ENCODE measurements at regions not wholly inside any gene's neighbourhood (a gene's known extent, or its start where the extent isn't known, plus 50 kb on each side); places are given as distances from the start of the nearest gene placed in this dataset.

DNA sequence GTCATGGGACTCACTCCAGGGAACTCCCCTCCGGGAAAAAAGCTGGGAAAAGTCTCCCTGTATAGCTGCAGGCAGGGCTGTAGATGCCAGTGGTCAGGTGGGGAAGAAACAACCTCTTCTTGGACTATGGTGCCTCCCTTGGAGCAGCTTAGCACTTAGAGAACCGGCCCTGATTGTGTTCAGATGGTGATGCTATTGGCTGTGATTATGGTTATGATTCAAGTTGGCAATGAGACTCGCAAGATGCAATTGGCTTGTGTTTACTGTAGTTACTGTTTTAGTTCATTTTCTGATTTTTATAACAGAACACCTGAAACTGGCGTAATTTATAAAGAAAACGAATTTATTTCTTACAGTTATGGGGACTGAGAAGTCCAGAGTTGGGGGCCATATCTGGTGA lies 80.9 kb upstream of the ADRA1D start:
- POLR2A ChIA-PET, result no interaction called here
- CTCF ChIA-PET, result no interaction called here
- no peak for DNase-seq (ENCODE audit: extremely low spot score)
- TF ChIP-seq, protein P1, sequence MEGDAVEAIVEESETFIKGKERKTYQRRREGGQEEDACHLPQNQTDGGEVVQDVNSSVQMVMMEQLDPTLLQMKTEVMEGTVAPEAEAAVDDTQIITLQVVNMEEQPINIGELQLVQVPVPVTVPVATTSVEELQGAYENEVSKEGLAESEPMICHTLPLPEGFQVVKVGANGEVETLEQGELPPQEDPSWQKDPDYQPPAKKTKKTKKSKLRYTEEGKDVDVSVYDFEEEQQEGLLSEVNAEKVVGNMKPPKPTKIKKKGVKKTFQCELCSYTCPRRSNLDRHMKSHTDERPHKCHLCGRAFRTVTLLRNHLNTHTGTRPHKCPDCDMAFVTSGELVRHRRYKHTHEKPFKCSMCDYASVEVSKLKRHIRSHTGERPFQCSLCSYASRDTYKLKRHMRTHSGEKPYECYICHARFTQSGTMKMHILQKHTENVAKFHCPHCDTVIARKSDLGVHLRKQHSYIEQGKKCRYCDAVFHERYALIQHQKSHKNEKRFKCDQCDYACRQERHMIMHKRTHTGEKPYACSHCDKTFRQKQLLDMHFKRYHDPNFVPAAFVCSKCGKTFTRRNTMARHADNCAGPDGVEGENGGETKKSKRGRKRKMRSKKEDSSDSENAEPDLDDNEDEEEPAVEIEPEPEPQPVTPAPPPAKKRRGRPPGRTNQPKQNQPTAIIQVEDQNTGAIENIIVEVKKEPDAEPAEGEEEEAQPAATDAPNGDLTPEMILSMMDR (IDR thresholded peaks at IDR 0.05; ENCODE audit: control extremely low read depth, extremely low read depth, low read depth, missing control alignments), result no peak

DNA sequence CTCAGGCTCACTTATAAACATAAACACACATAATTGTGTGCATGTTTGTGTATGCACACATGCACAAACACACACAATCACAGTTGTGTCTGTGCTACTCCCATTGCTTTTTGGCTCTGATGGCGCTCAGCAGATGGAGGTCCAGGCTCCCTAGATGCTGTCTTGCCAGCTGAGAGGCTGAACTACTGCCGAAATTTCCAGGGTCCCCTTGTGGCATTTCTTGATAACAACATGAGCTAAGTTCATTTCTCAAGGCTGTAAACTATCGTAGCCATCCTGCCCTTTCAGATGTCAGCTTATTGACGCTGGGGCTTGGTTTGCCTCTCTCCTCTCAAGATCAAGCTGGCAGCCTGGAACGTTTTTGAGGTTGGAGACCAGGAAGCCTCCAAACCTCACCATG lies 80.1 kb upstream of the ADRA1D start:
- ChIA-PET CTCF (no interaction called here), POLR2A (no interaction called here)

DNA sequence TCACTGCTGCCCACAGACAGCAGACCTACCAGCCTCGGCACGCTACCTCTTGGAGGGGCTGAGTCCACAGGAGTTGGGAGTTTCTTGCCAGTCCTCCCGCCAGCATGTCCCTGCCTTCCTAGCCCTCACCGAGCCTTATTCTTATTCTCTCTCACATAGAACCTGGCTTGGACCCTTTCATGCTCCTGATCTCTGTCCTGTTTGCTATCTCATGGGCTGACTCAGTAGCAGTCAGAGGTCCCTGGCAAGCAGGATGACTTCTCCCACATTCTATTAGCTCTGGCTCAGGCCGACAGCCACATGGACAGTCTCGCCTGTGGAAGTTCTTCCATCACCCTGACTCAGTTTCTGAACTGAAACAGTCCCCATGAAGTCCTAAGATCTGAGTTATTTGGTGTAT lies 79.5 kb upstream of the ADRA1D start:
- CTCF ChIA-PET, result no interaction called here
- POLR2A ChIA-PET, result no interaction called here
- no peak for DNase-seq (ENCODE audit: extremely low spot score)
- TF ChIP-seq, protein P1 (IDR thresholded peaks at IDR 0.05; ENCODE audit: control extremely low read depth, extremely low read depth, low read depth, missing control alignments), result no peak

More for the DNA sequence above, 80.1 kb upstream of the ADRA1D start:
- no peak for DNase-seq (ENCODE audit: extremely low spot score)
- TF ChIP-seq, protein P1 (IDR thresholded peaks at IDR 0.05; ENCODE audit: control extremely low read depth, extremely low read depth, low read depth, missing control alignments), result no peak

DNA sequence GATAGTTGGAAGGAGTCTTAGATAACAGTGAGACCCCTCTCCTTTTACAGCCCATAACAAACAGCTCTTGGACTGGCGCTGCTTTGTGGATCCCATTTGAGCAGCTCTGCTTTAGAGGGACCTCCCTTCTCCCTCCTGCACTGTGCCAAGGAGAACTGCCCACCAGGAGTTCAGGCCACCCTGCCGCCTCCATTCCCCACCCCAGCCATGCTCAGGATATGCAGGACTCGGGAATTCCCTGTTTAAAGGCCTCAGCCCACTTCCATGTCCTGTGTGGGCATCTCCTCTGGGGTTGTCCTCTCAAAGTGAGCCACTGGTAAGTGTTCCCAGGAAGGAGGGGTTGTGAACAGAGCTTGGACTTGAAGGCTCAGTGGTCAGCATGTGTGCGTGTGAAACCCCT lies 78.9 kb upstream of the ADRA1D start:
- DNase-seq (ENCODE audit: extremely low spot score), result no peak
- TF ChIP-seq, protein P1 (IDR thresholded peaks at IDR 0.05; ENCODE audit: control extremely low read depth, extremely low read depth, low read depth, missing control alignments), result no peak
- CTCF ChIA-PET, result no interaction called here
- POLR2A ChIA-PET, result no interaction called here

DNA sequence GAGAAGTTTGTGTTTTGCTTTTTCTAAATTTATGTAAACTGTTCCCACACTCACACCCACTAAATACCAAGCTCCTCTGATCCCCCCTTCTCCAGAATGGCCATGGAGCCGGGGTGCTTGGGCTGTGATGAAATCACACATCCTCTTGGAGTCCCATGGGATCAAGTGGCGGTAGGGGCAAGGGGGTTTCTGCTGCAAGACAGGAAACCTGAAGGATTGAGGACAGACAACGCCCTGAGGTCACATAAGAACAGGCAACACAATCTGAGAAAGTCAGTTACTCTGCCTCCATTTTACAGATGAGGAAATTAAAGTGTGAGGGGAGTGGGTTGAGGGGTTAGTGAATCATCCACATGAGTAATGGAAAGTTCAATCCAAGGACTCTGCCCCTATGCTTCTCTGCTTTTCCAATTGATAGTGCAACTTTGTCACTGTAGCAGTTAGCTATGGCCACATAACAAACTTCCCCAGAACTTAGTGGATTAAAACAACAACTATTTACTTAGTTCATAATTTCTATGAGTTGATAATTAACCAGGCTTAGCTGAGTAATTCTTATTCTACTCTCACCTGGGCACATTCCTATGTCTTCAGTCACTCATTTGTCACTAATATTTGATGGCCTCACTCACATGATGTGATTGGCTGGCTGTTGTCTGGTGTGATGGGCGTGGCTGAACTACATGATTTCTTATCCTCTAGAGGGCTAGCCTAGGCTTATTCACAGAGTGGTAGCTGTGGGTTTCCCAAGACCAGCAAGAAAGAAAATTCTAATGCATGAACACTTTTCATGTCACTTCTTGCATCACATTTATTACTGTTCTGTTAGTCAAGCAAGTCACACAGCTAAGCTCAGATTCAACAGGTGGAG lies 77.3 kb upstream of the ADRA1D start:
- TF ChIP-seq, protein P1 (IDR thresholded peaks at IDR 0.05; ENCODE audit: control extremely low read depth, extremely low read depth, low read depth, missing control alignments), result no peak
- DNase-seq (ENCODE audit: extremely low spot score), result no peak
- ChIA-PET CTCF (interaction anchor here (0.9 to 1.5 kb wide), 2 partner anchors 10 to 32 kb away, joined by 3 read pairs; no protein-coding TSS in a partner anchor), POLR2A (no interaction called here)

DNA sequence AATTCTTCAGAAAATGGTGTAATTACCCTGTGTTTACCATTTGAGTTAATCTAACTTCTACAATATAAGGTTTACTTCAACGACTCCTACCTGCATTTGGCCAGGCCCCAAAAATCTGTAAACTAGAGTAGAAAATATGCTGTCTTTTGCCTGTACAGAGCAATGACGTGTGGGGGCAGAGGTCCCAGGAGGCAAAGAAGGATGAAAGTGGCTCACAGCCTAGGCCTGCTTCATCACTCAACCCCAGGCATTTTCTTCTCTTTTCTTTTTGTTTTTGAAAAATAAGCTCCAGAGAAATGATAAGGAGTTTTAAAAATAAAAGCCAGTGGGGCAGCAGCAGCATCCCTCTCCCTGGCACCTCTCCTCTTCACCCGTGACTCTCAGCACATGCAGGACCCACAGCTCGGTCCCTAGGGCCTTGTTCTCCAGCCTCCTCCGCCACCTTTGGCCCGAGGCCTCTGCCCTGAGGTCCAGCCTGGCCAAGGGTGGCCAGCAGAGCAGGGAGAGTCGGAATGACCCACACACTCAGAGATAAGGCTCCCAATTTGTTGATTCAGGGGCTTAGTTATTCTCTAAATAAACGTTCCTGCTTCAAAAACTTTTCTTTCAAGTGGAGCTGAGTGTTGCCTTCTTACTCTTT lies 76.6 kb upstream of the ADRA1D start:
- CTCF ChIA-PET, result interaction anchor here (0.9 to 1.5 kb wide), 2 partner anchors 11 to 33 kb away, joined by 3 read pairs; no protein-coding TSS in a partner anchor
- POLR2A ChIA-PET, result no interaction called here
- no peak for DNase-seq (ENCODE audit: extremely low spot score)
- TF ChIP-seq, protein P1 (IDR thresholded peaks at IDR 0.05; ENCODE audit: control extremely low read depth, extremely low read depth, low read depth, missing control alignments), result no peak

Data from GM10248 (cell line).